ENCODE measurements at regions not wholly inside any gene's neighbourhood (a gene's known extent, or its start where the extent isn't known, plus 50 kb on each side); places are given as distances from the start of the nearest gene placed in this dataset.
"Not testable (repeated sequence)": the region's sequence is repeated elsewhere in the genome, so short reads cannot be mapped to it uniquely, and the experiment has no call there.

DNA sequence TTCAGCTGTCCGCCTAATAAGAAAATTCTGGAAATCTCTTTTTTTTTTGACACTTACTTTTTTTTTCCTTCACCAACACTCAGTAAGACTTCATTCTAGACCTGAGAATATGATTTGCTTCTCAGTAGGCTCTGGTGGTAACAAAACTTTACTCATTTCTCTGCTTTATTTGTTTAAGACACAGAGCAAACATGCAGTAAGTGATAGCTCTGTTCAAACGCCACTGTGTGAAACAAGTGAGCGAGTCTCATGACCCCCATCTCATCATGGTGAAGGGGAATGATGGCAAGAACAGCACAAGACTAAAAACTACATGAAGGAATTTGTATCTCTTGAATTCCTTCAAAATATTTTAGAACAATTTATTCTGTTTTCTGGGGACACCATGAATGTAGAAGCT is 541.6 kb upstream of the POU3F2 start:
- no peak for DNase-seq (ENCODE audit: low read depth)

DNA sequence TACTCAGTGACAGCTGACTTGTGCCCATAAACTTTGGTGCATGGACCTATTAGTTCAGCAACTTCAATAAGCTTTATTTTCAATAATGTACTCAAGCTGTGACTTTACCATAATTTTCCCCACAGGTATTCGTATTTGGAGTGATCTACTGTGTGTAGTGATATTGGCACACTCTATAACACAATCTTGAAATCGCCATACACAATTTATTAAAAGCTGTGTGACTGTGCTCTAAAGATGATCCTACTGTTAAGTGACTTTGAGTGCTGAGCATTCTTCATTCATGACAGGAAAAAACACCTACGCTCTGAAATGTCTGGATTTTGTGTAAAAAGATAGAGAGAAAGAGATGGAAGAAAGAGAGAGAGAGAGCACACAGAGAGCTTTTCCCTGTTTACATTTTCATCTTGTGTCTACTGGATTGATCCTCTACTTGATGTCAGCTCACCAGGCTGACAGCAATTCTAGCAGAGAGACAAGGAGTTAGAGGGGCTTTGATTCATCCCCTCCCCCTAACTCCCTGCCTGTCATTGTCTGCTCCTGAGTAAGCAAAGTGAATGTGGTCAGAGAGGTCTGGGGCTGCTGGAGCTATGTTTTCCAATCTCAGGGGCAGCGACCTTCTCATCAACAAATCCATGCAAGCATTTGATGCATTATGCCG is 538.7 kb upstream of the POU3F2 start:
- DNase-seq (ENCODE audit: low read depth): no peak

DNA sequence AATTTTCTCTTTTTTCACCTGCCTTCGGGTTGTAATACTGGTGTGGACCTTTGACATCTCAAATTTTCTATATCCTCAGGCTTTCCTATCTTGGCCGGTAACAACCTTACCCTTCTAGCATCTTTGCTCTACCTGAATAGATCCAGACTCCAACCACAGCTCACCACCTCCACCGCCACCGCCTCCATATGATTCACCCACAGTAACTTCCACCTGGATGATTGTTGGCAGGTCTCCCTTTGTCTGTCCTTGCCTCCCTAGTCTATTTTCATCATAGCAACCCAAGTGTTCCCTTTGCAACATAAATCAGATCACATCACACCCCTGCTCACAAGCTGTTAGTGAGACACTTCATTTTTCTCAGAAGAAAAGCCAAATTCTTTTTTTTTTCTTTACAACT is 525.8 kb upstream of the POU3F2 start:
- DNase-seq (ENCODE audit: low read depth): no peak

DNA sequence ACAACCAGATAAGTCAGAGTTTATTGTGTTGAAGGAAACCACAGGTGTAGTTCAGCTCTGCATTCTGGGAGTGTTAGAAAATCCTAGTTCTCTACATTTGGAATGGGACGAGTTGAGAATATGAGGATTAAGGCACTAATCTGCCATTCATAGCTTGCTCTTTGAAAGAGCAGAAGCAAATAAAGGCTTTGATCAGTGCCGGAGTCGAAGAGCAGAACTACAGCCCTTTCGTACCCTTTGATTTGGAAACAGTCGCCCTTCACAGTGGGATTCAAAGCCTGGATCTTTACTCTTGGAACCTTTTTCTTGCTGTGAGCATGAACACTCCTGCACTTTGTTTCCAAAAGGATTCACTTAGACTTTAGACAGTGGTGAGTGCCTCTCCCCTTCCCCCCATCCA is 523.9 kb upstream of the POU3F2 start:
- no peak for DNase-seq (ENCODE audit: low read depth)

DNA sequence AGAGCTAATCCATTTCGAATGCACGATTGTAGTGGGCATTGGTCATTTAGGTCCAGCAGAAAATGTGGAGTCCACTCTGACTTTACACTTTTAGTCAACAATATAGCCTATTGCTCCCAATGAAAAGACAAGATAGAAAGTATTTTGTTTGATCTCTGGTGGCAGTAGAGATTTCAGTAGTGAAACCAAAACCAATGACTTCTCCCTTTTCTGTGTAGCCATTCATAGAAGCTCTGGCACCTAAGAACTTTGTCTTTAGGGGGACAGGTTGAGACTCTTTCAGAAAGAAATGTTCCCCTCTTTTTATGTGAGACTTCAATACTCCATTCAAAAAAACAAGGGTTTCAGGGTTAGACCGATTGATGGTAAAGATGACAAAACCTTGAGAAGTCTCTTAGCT is 510.8 kb upstream of the POU3F2 start:
- DNase-seq (ENCODE audit: low read depth): no peak

DNA sequence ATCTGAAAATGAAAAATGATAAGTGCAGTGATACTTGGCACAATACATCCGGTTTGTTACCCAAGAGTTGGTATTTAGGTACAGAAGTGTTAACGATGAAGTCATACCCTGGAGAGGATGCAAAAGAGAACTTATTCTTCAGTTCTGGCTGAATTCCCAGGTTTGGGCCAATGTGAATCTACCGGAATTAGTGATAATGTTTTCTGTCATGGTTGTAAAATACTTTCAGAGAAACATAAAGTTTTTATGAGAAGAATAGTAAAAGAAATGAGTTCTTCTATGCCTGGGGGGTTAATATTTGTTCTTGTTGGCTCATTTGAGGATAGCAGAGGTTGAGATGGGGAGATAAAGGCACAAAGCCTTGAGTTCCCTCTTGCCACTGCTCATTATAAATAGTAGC is 509.9 kb upstream of the POU3F2 start:
- DNase-seq (ENCODE audit: low read depth): no peak

DNA sequence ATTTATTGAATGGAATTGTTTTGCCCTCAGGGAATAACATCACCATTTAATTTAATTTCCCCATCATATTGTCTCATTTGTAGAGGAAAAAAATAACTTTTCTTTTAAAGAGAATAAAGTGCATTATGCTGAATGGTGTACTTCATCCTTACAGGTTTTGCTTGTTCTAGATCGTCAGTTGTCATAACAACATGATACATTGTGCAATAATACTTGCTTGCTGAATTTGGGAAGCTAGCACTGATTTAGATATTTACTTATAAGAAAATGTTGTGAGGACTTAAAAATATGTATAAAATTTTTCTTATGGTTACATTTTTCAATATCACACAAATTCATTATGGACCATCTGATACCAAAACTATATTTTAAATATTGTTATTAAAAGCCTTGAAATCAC is 509.0 kb upstream of the POU3F2 start:
- no peak for DNase-seq (ENCODE audit: low read depth)

DNA sequence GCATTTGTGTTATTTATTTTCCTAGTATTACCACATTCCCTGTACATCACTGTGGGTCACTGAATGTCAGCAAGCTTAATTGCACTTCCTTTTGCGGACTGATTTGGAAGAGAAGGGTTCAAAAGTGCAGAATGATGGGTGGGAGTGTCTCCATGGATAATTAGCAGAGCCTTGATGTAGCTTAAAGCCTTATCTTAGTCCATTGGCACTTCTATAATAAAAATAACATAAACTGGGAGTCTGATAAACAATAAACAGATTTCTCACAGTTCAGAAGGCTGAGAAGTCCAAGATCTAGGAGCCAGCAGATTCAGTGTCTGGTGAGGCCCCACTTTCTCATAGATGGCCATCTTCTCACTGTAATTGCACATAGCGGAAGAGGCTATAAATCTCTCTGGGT is 501.1 kb upstream of the POU3F2 start:
- no peak for DNase-seq (ENCODE audit: low read depth)

DNA sequence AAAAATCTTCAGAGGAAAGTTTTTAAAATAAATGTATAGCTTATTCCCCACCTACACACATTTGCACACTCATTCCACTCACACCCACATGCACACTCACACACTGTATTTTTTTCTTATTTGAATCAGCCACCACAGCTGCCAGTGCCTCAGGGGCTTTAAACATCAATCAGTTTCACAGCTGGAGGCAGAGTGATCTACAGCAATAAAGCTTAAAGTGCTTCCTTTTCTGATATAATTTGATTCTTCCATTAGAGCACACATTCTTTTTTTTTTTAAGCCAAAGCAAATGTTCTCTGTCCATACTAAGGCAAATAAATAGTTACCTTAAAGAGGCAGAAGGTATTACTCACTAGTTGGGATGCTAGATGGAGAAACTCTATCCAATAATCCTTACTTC is 498.8 kb upstream of the POU3F2 start:
- DNase-seq (ENCODE audit: low read depth): no peak

DNA sequence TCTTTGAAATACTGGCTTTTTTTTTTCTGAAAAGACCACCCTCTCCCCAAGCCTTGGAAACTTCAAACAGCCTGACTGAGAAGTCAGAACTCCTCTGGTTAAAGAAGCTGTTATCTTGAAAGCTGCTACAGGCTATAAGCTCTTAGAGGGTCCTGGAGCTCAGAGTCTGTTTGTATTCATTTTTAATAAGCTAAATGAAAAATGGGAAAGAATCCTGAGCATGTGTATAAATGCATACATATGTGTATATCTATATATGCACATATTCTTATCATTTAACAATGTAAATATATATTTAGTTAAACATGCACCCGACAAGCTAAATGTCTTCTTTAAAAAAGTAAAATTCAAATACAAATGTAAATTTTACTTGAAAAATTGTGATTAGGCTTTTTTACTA is 494.9 kb upstream of the POU3F2 start:
- no peak for DNase-seq (ENCODE audit: low read depth)

DNA sequence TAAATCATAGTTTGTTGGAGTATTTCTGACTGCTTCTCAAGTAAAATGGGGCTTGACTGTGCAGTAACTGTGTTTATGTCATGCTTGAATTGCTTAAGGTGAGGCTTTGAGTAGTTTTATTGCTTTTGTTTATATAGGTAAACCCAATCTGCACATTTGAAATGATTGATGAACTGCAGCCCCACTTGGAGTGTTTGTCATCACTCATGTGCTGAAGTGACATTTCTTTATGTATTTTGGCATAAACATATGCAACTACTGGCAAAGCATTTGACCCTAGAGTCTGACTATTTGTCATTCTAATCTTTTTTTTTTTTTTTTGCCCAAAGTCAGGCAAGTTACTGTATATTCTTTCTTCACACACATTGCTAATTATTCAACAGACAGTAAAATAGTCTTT is 491.4 kb upstream of the POU3F2 start:
- no peak for DNase-seq (ENCODE audit: low read depth)

DNA sequence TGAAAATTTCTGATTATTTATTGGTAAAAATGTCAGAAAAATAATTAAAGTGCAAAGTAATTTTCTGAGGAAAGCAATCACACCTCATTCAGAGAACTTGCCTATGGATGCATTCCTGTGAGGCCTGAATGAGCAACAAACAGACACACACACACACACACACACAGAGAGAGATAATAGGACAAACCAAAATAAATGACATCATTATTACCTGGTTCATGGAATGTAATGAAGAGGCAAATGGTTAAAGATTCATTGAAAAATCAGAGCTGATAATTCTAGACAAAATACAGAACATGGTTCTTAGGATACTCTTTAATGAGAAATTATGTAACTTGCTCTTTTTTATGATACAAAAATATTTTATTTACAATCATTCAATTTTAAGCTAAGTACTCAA is 490.6 kb upstream of the POU3F2 start:
- DNase-seq (ENCODE audit: low read depth): no peak

DNA sequence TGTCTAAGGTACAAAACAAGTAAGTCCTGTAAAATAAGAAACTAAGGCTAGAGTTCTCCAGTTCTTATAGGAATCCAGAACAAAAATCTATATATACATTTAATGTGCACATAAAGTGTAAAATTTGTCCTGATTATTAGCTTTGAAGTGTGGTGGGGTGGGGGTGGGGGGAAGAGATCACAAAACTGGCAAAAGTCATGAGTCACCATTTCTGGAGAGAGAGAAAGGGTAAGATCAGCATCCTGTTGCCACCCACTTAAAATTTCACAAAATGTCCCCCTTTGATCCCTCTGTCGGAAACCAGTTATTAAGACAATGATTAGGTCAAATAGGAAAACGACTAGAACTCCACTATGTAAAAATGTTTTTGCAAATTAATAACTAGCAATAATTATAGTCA is 482.0 kb upstream of the POU3F2 start:
- DNase-seq (ENCODE audit: low read depth): no peak

DNA sequence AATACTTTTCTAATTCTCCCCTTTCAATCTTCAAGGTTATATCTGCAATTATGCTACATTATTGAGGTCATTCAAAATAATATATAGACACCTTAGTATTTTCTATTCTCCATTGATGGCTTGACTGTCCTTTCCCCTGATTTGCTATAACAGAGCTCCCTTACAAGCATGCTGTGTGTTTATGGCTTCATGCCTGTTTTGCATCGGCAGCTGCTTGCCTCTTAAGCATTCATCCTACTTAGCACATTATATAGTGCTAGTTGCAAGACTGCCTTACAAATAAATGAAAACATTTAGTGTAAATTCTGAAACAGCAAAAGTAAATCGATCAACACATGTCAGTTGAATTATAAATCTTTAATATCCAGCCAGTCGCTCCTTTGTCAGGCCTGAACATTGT is 476.2 kb upstream of the POU3F2 start:
- no peak for DNase-seq (ENCODE audit: low read depth)

DNA sequence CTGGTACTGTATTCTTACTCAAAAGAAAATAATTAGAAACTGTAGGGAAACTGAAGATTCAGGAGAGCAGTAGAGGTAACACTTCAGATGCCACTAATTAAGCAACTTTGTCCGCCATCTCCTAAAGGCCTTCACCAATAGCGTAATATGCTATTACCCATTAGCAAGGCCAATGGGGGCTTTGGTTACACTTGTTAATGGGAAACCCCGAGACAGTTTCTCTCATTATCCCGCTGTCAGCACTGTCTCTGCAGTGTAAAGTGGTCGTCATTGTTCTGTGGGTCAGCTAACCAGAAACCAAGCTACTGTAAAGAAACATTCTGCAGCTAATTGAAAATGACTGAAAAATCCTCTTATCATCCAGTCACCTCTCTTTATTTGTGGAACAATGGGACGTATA is 468.0 kb upstream of the POU3F2 start:
- DNase-seq (ENCODE audit: low read depth): no peak

DNA sequence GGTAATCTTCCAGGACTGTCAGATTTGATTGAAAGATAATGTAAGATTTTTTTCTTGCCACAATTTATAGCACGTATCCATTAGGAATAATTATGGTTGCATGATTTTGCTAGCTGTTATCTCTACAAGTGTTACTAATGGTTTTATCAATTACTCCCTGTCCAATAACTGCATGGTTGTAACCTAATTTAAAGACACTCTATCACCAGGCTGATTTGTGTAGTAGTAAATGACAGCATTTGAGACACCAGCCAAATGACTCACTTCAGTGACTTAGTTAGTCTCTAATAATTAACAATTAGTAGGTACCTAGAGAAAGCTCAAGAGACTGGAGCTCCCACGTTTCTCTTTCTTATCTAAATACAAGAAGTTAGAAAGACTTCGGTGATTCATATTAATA is 453.8 kb upstream of the POU3F2 start:
- no peak for DNase-seq (ENCODE audit: low read depth)

DNA sequence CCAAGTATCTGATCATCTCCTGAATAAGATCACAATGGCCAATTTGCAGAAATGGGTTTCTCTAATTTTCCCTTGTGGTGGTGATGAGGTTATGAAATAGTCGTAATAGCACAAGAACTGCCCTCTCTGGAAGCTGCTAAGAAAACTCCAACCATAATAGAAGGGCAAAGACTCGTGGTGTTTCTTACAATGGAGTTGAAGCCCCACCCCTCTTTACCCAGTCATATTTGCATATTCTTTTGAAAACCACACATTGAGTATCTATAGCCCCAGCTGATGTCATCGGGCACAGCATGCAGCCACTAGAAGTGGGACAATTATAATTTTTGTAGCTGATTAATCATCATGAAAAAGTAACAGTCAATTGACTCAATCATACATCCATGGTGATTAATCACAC is 452.1 kb upstream of the POU3F2 start:
- DNase-seq (ENCODE audit: low read depth): no peak

DNA sequence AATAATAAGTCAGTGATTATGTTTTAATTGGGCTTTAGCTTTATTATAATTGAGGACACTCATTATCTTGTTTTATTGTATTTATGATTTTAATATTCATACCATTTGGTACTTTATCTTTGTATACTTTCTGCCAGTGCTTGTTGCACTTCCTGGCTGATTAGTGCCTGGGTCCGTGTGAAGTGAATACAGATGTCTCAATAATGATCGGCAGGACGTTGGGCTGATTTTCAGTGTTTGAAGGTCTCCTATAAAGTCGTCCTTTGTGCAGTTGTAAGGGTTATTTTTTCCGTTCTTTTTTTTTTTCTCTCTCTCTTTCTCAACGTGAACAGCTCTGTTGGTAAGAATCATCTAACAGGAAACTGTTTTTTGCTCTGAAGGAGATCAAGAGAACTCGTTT is 450.0 kb upstream of the POU3F2 start:
- no peak for DNase-seq (ENCODE audit: low read depth)

DNA sequence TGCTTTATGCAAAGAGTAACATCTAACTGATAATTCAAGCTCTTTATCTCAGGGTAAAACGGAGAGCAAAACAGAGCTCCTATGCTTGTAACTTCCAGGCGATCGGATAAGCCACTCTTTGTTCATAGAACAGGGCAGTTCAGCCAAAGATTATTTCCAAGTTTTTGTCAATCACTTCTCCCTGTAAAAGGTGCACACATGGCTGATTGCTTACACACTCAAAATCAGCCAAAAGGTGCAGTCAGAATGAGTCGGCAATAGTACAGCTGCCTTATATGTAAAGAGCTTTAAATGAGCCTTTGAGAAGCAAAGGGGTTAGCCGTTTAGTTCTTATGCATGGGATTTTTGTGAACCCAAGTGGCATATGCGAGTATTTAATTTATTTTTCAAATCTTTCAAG is 449.6 kb upstream of the POU3F2 start:
- no peak for DNase-seq (ENCODE audit: low read depth)

DNA sequence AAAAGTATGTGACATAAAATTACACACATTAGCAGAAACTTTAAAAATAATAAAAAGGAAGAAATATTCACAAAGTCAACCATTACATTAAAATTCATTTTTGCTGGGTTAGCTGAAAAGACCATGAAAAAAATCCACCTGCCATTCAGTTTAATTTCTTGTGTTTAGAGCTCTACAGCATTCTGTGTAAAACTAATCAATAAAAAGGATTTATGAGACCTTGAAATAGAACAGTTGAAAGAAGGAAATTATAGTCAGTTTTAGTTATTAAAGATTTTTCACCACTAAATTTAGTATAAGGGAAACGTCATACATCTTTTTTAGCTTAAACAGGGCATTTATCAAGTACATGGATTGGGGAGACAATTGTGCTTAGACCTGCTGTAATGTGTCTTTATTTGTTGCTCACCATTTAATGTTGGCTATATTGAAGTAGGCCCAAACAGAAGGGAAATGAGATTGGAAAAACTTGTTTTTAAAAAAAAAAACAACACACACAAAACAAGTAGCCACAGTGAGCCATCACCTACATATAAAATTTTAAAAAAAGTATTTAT is 438.7 kb upstream of the POU3F2 start:
- no peak for DNase-seq (ENCODE audit: low read depth)

DNA sequence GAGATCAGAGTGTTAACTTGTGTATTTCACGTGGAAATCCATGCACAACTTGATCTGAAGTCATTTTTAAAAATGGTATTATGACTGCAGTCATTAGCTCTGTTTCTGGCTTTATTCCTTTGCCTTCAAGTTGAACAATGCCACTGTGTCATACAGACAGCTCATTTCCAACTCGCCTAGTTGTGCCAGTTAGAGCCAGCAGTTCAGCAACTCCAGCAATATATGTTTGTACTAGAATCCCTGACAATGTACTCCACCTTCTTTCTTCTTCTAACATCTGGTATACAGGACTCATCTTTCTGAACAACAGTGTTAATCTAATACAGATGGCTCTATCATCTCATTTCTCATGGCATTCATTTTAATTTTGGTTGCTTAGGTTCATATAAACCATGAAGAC is 418.3 kb upstream of the POU3F2 start:
- no peak for DNase-seq (ENCODE audit: low read depth)

DNA sequence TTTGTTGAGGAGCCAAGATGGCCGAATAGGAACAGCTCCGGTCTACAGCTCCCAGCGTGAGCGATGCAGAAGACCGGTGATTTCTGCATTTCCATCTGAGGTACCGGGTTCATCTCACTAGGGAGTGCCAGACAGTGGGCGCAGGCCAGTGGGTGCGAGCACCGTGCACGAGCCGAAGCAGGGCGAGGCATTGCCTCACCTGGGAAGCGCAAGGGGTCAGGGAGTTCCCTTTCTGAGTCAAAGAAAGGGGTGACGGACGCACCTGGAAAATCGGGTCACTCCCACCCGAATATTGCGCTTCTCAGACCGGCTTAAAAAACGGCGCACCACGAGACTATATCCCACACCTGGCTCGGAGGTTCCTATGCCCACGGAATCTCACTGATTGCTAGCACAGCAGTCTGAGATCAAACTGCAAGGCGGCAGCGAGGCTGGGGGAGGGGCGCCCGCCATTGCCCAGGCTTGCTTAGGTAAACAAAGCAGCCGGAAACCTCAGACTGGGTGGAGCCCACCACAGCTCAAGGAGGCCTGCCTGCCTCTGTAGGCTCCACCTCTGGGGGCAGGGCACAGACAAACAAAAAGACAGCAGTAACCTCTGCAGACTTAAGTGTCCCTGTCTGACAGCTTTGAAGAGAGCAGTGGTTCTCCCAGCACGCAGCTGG is 417.7 kb upstream of the POU3F2 start:
- DNase-seq (ENCODE audit: low read depth): not testable (repeated sequence)

DNA sequence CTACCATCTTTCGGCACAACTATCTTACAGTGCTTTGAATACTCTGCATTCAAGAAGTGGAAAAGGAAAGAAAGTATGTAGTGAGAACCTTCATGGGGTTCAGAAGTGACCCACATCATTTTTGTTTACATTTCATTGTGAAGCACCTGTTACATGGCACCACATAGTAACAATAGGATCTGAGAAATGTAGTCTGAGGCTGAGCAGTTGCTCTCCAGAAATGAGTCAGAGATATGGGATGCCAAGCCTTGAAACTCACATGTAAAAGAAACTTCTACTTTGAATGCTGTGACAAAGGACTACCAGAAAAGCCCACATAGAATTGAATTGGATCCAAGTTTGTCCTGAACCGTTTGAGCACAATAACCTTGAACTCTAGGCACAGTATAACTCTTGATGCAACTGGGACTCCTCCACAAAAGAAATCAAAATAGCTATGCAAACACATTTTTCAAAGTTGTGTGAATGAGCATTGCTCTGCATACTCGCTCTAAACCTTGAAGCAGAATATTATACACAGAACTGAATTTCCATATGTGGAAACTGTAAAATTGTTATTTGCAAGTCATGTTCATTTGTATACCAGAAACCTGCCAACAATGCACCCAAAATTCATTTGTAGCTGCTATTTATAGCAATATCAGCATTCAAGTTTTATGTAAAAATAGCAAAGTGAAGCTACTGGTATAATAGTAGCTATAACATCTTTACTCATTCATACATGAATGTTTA is 400.9 kb upstream of the POU3F2 start:
- no peak for DNase-seq (ENCODE audit: low read depth)

Measured in LHCN-M2 (cell line).